COR-L47 (cell line): ENCODE measurements at regions not wholly inside any gene's neighbourhood (a gene's known extent, or its start where the extent isn't known, plus 50 kb on each side); places are given as distances from the start of the nearest gene placed in this dataset.

Experiments used
- DNase-seq: peaks from one replicate; lab custom pipeline; 2025; lab: John Stamatoyannopoulos, UW

- no peak for DNase-seq
Measured at GRCh38 chr11:79953629-79954028, 512.8 kb upstream of the TENM4 start.

- DNase-seq = no peak
Measured at GRCh38 chr11:79950741-79951140, 509.9 kb upstream of the TENM4 start.

GRCh38 chr11:79950172-79950571 is 509.3 kb upstream of the TENM4 start:
- DNase-seq = no peak

- no peak for DNase-seq
Measured at GRCh38 chr11:79949574-79949973, 508.7 kb upstream of the TENM4 start.

GRCh38 chr11:79942646-79943045 is 501.8 kb upstream of the TENM4 start:
- DNase-seq = no peak

- DNase-seq = no peak
Measured at GRCh38 chr11:79942090-79942489, 501.3 kb upstream of the TENM4 start.

GRCh38 chr11:79940974-79941735 is 500.3 kb upstream of the TENM4 start:
- DNase-seq = no peak

- no peak for DNase-seq
Measured at GRCh38 chr11:79940165-79940564, 499.3 kb upstream of the TENM4 start.

- DNase-seq = no peak
Measured at GRCh38 chr11:79939111-79939510, 498.3 kb upstream of the TENM4 start.

- no peak for DNase-seq
Measured at GRCh38 chr11:79937676-79938334, 497.0 kb upstream of the TENM4 start.

- no peak for DNase-seq
Measured at GRCh38 chr11:79932612-79933011, 491.8 kb upstream of the TENM4 start.

- DNase-seq = no peak
Measured at GRCh38 chr11:79931692-79932091, 490.9 kb upstream of the TENM4 start.

- no peak for DNase-seq
Measured at GRCh38 chr11:79926707-79927106, 485.9 kb upstream of the TENM4 start.

GRCh38 chr11:79925570-79925969 is 484.7 kb upstream of the TENM4 start:
- no peak for DNase-seq

- no peak for DNase-seq
Measured at GRCh38 chr11:79922641-79923040, 481.8 kb upstream of the TENM4 start.

- DNase-seq = no peak
Measured at GRCh38 chr11:79920480-79920879, 479.6 kb upstream of the TENM4 start.

GRCh38 chr11:79919350-79919749 is 478.5 kb upstream of the TENM4 start:
- DNase-seq = no peak

- DNase-seq = no peak
Measured at GRCh38 chr11:79918846-79919245, 478.0 kb upstream of the TENM4 start.

- DNase-seq = no peak
Measured at GRCh38 chr11:79906164-79906563, 465.3 kb upstream of the TENM4 start.

GRCh38 chr11:79902493-79902892 is 461.7 kb upstream of the TENM4 start:
- no peak for DNase-seq

GRCh38 chr11:79897896-79898295 is 457.1 kb upstream of the TENM4 start:
- no peak for DNase-seq

GRCh38 chr11:79896258-79896657 is 455.4 kb upstream of the TENM4 start:
- DNase-seq = no peak

- no peak for DNase-seq
Measured at GRCh38 chr11:79894111-79894510, 453.3 kb upstream of the TENM4 start.

- DNase-seq = no peak
Measured at GRCh38 chr11:79890272-79890671, 449.4 kb upstream of the TENM4 start.
